ENCODE measurements at regions not wholly inside any gene's neighbourhood (a gene's known extent, or its start where the extent isn't known, plus 50 kb on each side); places are given as distances from the start of the nearest gene placed in this dataset.

GRCh38 chr17:11049539-11049938, 191.5 kb upstream of the SHISA6 start:
- no peak overlapping the region for H3K4me3 ChIP-seq (ENCODE audit: low read depth, low read length)
- TF ChIP-seq CTCF (IDR thresholded peaks at IDR 0.05; ENCODE audit: insufficient read depth, low read depth, low read length, missing control alignments): no peak
- no peak for DNase-seq (ENCODE audit: low read depth)

- no peak for TF ChIP-seq CTCF (IDR thresholded peaks at IDR 0.05; ENCODE audit: insufficient read depth, low read depth, low read length, missing control alignments)
- DNase-seq (ENCODE audit: low read depth): no peak
- no peak overlapping the region for H3K4me3 ChIP-seq (ENCODE audit: low read depth, low read length)
Measured at GRCh38 chr17:11047228-11047627, 193.8 kb upstream of the SHISA6 start.

- DNase-seq (ENCODE audit: low read depth): no peak
- H3K4me3 ChIP-seq (ENCODE audit: low read depth, low read length): no peak overlapping the region
- no peak for TF ChIP-seq CTCF (IDR thresholded peaks at IDR 0.05; ENCODE audit: insufficient read depth, low read depth, low read length, missing control alignments)
Measured at GRCh38 chr17:11039342-11039741, 201.5 kb upstream of the PIRT start.

DNA sequence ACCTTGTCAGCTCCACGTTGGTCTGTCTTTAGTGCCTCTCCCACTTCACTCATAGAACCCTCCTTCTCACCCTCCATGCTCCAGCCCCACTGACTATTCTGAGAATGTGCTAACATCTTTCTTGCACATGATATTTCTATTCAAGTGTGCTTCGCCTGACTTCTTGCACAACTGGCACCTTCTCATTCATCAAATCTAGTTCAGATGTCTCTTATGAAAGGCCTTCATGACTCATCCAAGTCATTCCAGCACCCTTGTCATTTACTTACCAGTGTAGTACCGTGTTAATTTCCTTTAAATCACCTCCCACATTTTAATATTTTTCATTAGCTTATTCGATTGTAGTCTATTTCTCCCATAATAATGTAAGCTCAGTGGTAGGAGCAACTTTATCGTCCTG, 197.8 kb upstream of the PIRT start:
- DNase-seq (ENCODE audit: low read depth): no peak
- H3K4me3 ChIP-seq (ENCODE audit: low read depth, low read length): no peak overlapping the region
- TF ChIP-seq CTCF (IDR thresholded peaks at IDR 0.05; ENCODE audit: insufficient read depth, low read depth, low read length, missing control alignments): no peak

- DNase-seq (ENCODE audit: low read depth): no peak
- TF ChIP-seq CTCF (IDR thresholded peaks at IDR 0.05; ENCODE audit: insufficient read depth, low read depth, low read length, missing control alignments): no peak
- H3K4me3 ChIP-seq (ENCODE audit: low read depth, low read length): no peak overlapping the region
Measured at GRCh38 chr17:11031787-11032186, 193.9 kb upstream of the PIRT start.

GRCh38 chr17:11029791-11030190, 191.9 kb upstream of the PIRT start:
- no peak for DNase-seq (ENCODE audit: low read depth)
- TF ChIP-seq CTCF (IDR thresholded peaks at IDR 0.05; ENCODE audit: insufficient read depth, low read depth, low read length, missing control alignments): no peak
- no peak overlapping the region for H3K4me3 ChIP-seq (ENCODE audit: low read depth, low read length)

DNA sequence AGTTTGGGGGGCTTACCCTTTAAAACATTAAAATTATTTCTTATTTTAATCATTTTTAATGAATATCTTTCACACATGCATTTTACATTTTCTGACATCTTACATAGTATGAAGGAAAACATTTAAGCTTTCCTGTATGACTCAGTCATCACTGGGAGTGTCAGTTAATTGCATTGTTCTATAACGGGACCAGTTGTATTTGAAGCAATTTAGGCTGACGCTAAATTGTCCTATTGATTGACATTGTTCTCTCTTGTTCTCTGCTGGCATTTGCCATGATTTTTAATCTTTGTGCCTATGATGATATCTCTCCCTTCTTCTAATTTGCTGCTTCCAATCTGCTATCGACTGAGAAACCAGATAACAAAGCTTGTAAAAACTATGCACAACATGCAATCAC, 190.5 kb upstream of the PIRT start:
- H3K4me3 ChIP-seq (ENCODE audit: low read depth, low read length): no peak overlapping the region
- no peak for DNase-seq (ENCODE audit: low read depth)
- TF ChIP-seq CTCF (IDR thresholded peaks at IDR 0.05; ENCODE audit: insufficient read depth, low read depth, low read length, missing control alignments): no peak

All from GM12865 (cell line).